HG03103 (cell line): ENCODE measurements at regions not wholly inside any gene's neighbourhood (a gene's known extent, or its start where the extent isn't known, plus 50 kb on each side); places are given as distances from the start of the nearest gene placed in this dataset.
A peak's percentile ranks its signal among the peaks of the same experiment; 100 is the strongest.

Experiments
- ATAC-seq: cut with Tn5 transposase; IDR thresholded peaks from one replicate; pipeline ENCODE4 v1.9.1; 2021; ENCODE audit warnings: low read depth; ENCODE audit not compliant: unreplicated experiment

DNA sequence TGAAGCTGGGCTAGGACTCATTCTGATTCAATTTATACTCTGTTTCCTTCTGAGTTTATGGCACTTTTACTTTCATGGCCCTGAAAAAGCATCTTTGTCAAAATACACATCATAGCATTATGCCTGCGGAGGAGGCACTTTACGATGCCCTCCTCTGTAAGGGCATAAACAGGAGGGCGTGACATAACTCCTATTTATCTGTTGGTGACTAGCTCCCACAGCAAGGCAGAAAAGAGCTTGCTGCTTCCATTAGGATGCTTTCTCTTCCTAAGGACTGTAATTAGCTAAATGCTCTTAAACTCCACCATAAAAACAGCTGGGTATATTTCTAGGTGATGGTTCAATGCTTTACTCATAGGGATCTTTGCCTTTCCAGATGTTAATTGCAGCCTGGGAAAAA lies 315.2 kb upstream of the GHITM start:
- no peak for ATAC-seq

DNA sequence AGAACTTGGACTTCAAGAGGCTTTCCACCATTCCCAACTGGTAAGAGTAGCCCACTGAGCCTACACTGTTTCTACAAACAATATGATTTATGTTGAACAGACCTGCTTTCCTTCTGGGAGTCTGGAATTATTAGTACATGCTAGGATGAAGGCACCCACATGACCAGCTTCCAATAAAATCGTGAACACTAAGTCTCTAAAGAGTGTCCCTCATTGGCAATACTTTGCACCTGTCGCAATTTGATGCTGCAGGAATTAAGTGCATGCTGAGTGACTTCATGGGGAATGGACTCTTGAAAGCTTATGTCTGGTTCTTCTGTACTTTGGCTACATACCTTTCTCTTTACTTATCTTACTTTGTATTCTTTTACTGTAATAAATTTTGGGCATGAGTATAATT lies 305.2 kb upstream of the GHITM start:
- ATAC-seq, result no peak

GRCh38 chr10:83835945-83836745 lies 303.2 kb upstream of the GHITM start:
- ATAC-seq, result no peak

GRCh38 chr10:83848677-83849076 lies 290.6 kb upstream of the GHITM start:
- no peak for ATAC-seq

DNA sequence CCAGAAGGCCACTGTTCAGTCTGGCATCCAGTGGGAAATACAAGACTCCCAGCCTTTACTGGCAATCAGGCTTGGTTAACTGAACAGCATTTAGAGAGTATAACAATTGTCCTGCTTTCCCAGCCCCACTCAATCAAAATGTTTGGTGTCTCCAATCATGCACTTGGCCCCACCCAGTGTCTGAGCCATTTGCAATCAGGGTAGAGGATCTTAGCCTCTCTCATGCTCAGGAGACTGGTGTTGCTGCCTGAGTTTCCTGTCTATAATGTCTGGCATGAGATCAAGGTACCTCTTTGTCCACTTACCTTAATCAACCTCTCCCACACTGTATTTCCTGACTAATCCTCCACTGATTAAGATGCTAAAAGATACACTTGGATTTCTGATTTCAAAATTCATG lies 290.2 kb upstream of the GHITM start:
- ATAC-seq, result no peak

DNA sequence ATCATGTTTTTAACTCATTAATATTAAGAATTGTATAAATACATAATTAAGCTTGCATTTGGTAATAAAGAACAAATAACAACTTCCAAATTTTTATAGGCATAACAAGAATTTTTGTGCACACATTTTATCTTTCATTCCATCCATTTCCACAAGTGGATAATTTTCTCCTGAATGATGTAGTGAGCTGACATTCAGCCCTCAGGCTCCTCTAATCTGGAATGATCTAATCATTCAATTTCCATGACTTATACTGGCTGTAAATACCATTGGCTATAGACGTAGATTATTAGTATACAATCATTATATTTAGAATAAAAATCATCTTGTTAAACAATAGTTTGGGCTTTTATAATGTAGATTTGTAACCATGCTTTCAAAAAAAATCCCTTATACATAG lies 287.2 kb upstream of the GHITM start:
- no peak for ATAC-seq

DNA sequence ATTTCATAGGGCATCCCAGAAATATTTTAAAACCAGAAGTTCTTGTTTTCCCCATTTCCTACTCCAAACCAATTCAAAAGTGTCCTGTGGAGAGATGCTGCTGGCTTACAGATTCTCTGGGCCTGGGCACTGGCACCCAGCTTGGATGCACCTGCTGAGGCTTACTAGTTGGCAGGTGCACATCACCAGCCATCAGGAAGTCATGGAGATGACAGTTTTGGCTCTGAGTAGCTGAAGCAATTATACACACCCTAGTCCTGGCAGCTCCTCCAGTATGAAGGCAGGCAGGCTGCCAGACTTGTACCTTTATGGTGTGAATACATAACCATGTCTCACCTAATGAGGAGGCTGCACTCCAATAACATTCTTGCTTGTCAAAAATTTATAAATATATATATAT lies 276.6 kb upstream of the GHITM start:
- ATAC-seq, result no peak

- no peak for ATAC-seq
These were observed 275.9 kb upstream of the GHITM start for GRCh38 chr10:83863283-83863966.

- ATAC-seq, result no peak
These were observed 269.4 kb upstream of the GHITM start for GRCh38 chr10:83869898-83870297.

DNA sequence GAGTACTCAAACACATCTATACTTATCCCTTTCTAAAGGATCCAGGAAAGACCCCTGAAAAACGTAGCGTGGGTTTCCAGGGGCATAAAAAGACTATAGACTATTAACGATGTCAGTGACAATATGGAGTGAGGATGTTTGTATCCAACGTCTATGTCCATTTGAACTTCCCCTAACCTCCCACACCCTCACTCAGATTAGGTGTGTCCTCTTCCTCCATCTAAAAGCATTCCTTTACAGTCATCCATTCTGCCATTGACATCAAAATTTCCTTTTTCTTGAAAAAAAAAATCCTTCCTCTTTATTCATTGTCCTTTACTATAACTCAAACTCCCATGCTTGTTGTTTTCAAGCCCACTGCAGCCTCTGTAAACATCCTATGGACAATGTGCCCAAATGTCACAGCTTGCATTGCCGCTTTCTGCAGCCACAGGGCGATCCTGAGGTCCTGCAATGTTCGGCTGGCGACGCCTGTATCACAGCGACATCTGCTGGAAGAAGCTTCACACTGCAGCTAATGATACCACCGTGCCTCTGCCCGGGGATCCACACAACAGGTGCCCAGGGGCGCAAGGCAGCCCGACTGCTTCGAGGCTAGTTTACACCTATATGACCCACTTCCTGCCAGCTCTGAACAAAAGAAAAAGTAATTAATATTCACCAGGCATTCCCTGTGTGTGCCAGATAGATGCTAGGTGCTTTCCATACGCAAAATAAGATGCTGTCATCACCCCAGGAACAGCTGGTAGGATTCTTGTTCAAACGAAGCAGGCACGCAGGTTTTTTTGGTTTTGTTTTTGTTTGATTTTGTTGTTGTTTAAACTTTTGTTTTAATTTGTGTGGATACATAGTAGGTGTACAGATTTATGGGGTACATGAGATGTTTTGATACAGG lies 267.9 kb upstream of the GHITM start:
- ATAC-seq, result peak; percentile 96

GRCh38 chr10:83880252-83880791 lies 259.0 kb upstream of the GHITM start:
- no peak for ATAC-seq

GRCh38 chr10:83881661-83882060 lies 257.6 kb upstream of the GHITM start:
- ATAC-seq, result no peak

- ATAC-seq, result no peak
These were observed 252.4 kb upstream of the GHITM start for GRCh38 chr10:83886871-83887270.

GRCh38 chr10:83892737-83893136 lies 246.6 kb upstream of the GHITM start:
- no peak for ATAC-seq

DNA sequence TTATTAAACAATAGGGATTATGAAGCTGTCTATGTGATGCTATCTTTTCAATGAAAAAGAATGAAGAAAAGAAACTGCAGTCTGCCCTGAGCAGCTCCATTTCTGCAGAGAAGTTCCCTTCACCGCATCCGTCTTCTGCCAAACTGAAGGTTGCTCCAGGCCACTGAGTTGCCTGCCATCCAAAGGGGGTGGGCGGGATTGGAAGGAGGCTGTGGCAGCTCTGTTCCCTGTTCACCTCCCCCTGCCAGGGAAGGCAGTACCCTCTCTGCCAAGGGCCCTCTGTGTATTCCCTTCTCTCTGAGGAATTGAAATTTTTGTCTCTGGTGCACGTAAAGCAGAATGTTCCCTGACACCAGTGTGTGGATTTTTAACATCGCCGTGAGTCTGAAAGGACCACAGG lies 243.1 kb upstream of the GHITM start:
- ATAC-seq, result no peak

- no peak for ATAC-seq
These were observed 241.7 kb upstream of the GHITM start for GRCh38 chr10:83897626-83898025.

DNA sequence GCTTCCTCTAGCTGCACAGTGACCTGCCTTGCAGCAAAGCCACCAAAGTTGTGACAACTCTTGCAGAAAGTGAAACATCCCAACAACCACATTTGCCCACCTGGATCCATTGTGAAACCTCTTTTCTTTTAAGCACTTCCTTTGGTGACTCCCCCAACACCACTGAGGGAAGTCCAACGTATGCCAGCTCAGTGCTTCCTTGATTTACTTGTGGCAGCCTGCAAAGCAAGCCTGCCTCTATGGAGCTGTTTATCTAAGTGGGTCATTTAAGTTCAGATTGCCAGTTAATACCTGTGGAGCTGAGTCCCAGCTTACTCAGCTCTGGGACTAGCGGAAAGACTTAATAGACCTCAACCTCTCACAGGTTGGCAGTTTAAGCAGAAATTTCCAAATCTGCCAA lies 230.8 kb upstream of the GHITM start:
- no peak for ATAC-seq

GRCh38 chr10:83909001-83909400 lies 230.3 kb upstream of the GHITM start:
- no peak for ATAC-seq

DNA sequence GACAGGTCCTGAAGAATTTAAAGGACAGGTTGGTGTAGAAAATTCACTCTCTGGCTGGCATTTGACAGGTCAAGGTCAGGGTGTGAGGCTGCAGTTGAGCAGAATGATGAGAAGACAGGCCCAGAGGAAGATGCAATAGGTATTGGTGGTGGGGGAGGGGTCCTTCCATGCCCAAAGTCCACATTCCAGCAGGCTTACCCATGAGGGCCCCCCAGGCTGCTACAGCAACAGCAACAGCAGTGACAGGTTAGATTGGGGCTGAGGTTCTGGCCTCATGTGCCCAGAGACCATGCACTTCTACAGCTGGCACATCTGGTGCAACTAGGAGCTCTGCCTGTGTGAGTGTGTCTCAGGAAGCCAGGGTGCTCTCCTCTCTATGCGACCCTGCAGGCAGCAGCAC lies 223.5 kb upstream of the GHITM start:
- no peak for ATAC-seq

DNA sequence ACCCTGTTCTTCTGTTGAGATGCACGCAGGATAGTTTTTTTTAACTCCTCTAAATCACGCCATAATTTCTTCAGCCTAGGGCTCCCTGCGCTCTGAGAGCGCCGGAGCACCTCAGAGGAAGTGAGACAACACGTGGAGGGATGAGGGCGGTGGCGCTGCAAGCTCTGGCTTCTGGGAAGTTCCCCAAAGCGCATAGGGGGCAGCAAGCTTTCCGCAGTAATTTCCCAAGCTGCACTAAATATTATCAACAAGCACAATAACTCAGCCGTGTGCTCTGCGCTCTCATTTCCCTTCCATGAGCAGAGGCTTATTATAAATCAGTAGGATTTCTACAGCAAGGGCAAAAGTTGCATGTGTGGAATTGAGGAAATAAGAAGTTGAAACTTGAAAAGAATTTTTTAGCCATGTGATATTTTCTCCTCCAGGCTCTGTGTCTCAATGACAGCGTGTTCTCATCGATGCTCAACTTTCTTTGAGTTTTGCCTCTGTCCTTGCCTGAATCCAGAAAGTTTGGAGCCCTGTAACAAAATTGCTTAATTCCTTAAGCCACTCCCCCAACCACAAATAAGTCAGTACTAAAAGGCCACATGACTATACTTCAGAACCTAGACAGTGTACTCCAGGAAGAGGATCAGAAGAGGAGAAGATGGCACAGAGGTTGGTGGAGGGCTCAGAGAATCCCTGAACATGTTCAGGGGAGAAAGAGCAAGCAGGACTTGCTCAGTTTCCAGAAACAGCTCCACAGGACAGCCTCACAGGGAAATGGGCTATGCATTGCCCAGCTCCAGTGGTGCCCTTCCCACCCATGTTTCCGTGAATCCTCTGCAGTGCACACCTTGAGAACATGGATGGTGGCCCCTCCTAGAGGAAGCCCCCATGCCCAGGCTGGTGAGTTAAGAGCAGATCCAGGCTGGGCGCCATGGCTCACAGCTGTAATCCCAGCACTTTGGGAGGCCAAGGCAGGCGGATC lies 221.5 kb upstream of the GHITM start:
- peak; percentile 99 for ATAC-seq
